ENCODE measurements at regions not wholly inside any gene's neighbourhood (a gene's known extent, or its start where the extent isn't known, plus 50 kb on each side); places are given as distances from the start of the nearest gene placed in this dataset.

- 74 to 84% methylated on average over 9 of the region's 9 CpGs for WGBS, 2 donors
Observed at GRCh38 chr13:111663953-111664421, 343.5 kb downstream of the TEX29 start.

DNA sequence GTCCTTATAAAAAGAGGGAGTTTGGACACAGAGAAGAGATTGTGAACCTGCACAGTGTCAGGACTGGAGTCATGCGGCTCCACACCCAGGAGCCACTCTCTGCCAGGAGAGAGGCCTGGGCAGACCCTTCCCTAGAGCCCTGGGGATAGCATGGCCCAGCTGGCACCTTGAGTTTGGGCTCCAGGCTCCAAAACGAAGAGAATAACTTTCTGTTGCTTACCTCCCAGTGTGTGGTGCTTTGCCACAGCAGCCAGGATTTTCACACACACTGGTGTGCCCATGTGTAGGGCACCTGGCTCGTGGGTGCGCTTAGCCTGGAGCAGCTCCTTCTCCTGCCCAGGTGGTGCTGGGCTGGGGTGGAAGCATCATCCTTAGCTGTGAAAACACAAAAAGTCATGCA, 344.3 kb downstream of the TEX29 start:
- intact Hi-C loops (cut with DNase I): no loop called here
- no peaks in the 10 kb centered on the region for H3K27me3 ChIP-seq
- DNase-seq: no peak
- H3K9me3 ChIP-seq: no peaks in the 10 kb centered on the region
- no peak overlapping the region for H3K4me3 ChIP-seq (replicated peaks in 1 of 3)
- TF ChIP-seq, protein P1, sequence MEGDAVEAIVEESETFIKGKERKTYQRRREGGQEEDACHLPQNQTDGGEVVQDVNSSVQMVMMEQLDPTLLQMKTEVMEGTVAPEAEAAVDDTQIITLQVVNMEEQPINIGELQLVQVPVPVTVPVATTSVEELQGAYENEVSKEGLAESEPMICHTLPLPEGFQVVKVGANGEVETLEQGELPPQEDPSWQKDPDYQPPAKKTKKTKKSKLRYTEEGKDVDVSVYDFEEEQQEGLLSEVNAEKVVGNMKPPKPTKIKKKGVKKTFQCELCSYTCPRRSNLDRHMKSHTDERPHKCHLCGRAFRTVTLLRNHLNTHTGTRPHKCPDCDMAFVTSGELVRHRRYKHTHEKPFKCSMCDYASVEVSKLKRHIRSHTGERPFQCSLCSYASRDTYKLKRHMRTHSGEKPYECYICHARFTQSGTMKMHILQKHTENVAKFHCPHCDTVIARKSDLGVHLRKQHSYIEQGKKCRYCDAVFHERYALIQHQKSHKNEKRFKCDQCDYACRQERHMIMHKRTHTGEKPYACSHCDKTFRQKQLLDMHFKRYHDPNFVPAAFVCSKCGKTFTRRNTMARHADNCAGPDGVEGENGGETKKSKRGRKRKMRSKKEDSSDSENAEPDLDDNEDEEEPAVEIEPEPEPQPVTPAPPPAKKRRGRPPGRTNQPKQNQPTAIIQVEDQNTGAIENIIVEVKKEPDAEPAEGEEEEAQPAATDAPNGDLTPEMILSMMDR (IDR thresholded peaks at IDR 0.05): no peak
- TF ChIP-seq POLR2A (IDR thresholded peaks at IDR 0.05): no peak
- no peaks in the 10 kb centered on the region for H3K4me1 ChIP-seq
- H3K36me3 ChIP-seq: no peaks in the 10 kb centered on the region
- no peak overlapping the region for H3K27ac ChIP-seq
- 93 to 95% methylated on average over 4 of the region's 4 CpGs for WGBS, 2 donors

More at GRCh38 chr13:111663953-111664421, 343.5 kb downstream of the TEX29 start:
- H3K4me3 ChIP-seq (replicated peaks in 1 of 3): no peak overlapping the region
- TF ChIP-seq, protein P1 (IDR thresholded peaks at IDR 0.05): no peak
- TF ChIP-seq POLR2A (IDR thresholded peaks at IDR 0.05): no peak
- H3K27ac ChIP-seq: no peak overlapping the region
- no peaks in the 10 kb centered on the region for H3K36me3 ChIP-seq
- DNase-seq: no peak
- no peaks in the 10 kb centered on the region for H3K9me3 ChIP-seq
- no peaks in the 10 kb centered on the region for H3K4me1 ChIP-seq
- intact Hi-C loops (cut with DNase I): no loop called here
- H3K27me3 ChIP-seq: no peaks in the 10 kb centered on the region

- Histone ChIP-seq H3K4me1 (no peaks in the 10 kb centered on the region), H3K36me3 (no peaks in the 10 kb centered on the region), H3K4me3 (replicated peaks in 1 of 3) (no peak overlapping the region), H3K9me3 (no peaks in the 10 kb centered on the region), H3K27ac (no peak overlapping the region), H3K27me3 (no peaks in the 10 kb centered on the region)
- TF ChIP-seq, protein P1 (IDR thresholded peaks at IDR 0.05): no peak
- TF ChIP-seq POLR2A (IDR thresholded peaks at IDR 0.05): no peak
- 82 to 83% methylated on average over 7 to 11 of the region's 11 CpGs for WGBS, 2 donors
- no peak for DNase-seq
- intact Hi-C loops (cut with DNase I): no loop called here
Observed at GRCh38 chr13:111665691-111666095, 345.3 kb downstream of the TEX29 start.

DNA sequence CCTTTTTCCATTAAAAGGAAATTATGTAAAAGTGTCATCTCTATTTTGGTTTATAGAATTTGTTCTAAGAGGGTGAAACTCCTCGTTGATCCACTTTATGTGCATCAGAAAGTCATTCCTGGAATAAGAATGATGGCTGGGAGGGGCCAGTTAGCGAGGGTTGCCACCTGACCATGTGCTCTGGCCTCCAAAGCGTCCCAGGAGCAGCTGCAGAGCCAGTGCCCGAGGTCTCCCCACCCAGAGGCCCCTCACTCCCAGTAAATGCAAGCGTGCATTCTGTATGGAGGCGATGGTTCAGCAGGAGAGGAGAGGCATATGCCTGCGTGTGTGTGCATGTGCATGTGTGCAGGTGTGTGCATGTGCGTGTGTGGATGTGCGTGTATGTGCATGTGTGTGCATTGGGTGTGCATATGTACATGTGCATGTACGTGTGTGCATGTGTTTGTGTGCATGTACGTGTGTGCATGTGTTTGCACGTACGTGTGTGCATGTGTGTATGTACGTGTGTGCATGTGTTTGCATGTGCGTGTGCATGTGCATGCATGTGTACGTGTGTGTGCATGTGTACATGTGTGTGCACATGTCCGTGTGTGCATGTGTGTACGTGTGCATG, 345.8 kb downstream of the TEX29 start:
- intact Hi-C loops (cut with DNase I): no loop called here
- no peak for DNase-seq
- TF ChIP-seq POLR2A (IDR thresholded peaks at IDR 0.05): no peak
- TF ChIP-seq, protein P1 (IDR thresholded peaks at IDR 0.05): no peak

DNA sequence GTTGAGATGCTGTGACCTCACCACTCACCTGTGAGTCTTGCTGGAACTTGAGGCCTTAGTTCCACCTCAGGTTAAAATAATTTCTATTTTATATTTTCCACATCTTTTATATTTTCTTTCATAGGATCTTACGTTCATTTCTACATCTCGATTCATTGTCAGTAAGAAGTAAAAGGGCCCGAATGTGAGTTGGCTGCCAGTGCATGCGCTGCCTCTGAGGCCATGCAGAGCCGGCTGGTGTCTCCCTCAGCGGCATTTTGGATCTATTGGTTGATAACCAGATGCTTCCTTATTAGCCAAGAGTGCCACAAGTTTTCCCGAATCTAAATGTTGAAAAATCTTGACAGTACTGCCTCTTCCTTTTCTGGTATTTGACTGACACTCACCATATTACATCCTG, 347.3 kb downstream of the TEX29 start:
- no peaks in the 10 kb centered on the region for H3K36me3 ChIP-seq
- no peak for TF ChIP-seq POLR2A (IDR thresholded peaks at IDR 0.05)
- TF ChIP-seq, protein P1 (IDR thresholded peaks at IDR 0.05): no peak
- H3K9me3 ChIP-seq: no peaks in the 10 kb centered on the region
- H3K27me3 ChIP-seq: no peaks in the 10 kb centered on the region
- no peak overlapping the region for H3K27ac ChIP-seq
- DNase-seq: no peak
- H3K4me1 ChIP-seq: no peaks in the 10 kb centered on the region
- intact Hi-C loops (cut with DNase I): no loop called here
- no peak overlapping the region for H3K4me3 ChIP-seq (replicated peaks in 1 of 3)
- WGBS, 2 donors: 90 to 93% methylated on average over 7 of the region's 7 CpGs

More for the DNA sequence above, 345.8 kb downstream of the TEX29 start:
- H3K27ac ChIP-seq: no peak overlapping the region
- no peaks in the 10 kb centered on the region for H3K36me3 ChIP-seq
- 80 to 84% methylated on average over 18 of the region's 18 CpGs for WGBS, 2 donors
- H3K4me3 ChIP-seq (replicated peaks in 1 of 3): no peak overlapping the region
- no peaks in the 10 kb centered on the region for H3K9me3 ChIP-seq
- no peaks in the 10 kb centered on the region for H3K4me1 ChIP-seq
- H3K27me3 ChIP-seq: no peaks in the 10 kb centered on the region
